Endothelial cell of umbilical vein (primary cell): ENCODE measurements at regions not wholly inside any gene's neighbourhood (a gene's known extent, or its start where the extent isn't known, plus 50 kb on each side); places are given as distances from the start of the nearest gene placed in this dataset.

Source experiments
- BruUV-seq: library from RNA; stranded (reverse); fragments of 400-500 nt; replicated peaks from 2 replicates; lab custom pipeline; 2021; lab: Mats Ljungman, UMichigan
- CTCF ChIA-PET: fragments of 300-600, 350-600 bp; sonication (Branson Sonifier 250); formaldehyde crosslinking; loops from one replicate; lab custom pipeline; 2021; ENCODE audit warnings: antibody characterized with exemption, inconsistent platforms; lab: Charles Lee
- POLR2A ChIA-PET: fragments of 300-600, 350-600 bp; sonication (Branson Sonifier 250); formaldehyde crosslinking; loops from one replicate; lab custom pipeline; 2021; ENCODE audit warnings: antibody characterized with exemption, inconsistent platforms; lab: Charles Lee
- DNase-seq: peaks from one replicate; pipeline ENCODE4 v3.0.0-alpha.2; 2011; ENCODE audit warnings: low read depth, low spot score
- FAIRE-seq: peaks from 2 replicates; lab custom pipeline; 2011; peaks lifted over from hg19 to GRCh38; lab: Jason Lieb, UNC
- H2AFZ ChIP-seq: 2 replicates; pipeline ENCODE4 v1.6.0; 2012; ENCODE audit warnings: low read depth, low read length, control low read depth, inconsistent platforms
- H3K27ac ChIP-seq: 2 replicates; pipeline ENCODE4 v1.5.1; 2011; ENCODE audit warnings: low read depth, mild to moderate bottlenecking, control low read depth, low read length, moderate library complexity; ENCODE audit not compliant: insufficient read depth
- H3K27me3 ChIP-seq, 2 experiments: 2 replicates each; pipeline versions ENCODE4 v1.6.0 to v1.6.1; 2011; ENCODE audit warnings: low read length in 2 of 2, mixed read lengths in 1 of 2; ENCODE audit not compliant: control insufficient read depth in 2 of 2, insufficient read depth in 2 of 2
- H3K36me3 ChIP-seq, 2 experiments: 2 replicates in 1 of 2; 3 replicates in 1 of 2; pipeline ENCODE4 v1.5.1; 2011; ENCODE audit warnings: low read length in 2 of 2, mild to moderate bottlenecking in 1 of 2, moderate library complexity in 1 of 2; ENCODE audit not compliant: control insufficient read depth in 2 of 2, insufficient read depth in 2 of 2; ENCODE audit errors: extremely low read depth in 1 of 2
- H3K4me1 ChIP-seq: 3 replicates; pipeline ENCODE4 v1.5.1; 2011; ENCODE audit warnings: mild to moderate bottlenecking, low read length; ENCODE audit not compliant: control insufficient read depth, insufficient read depth; ENCODE audit errors: extremely low read depth
- H3K4me2 ChIP-seq: 2 replicates; pipeline ENCODE4 v1.6.1; 2011; ENCODE audit warnings: low read length, control low read depth, mixed read lengths; ENCODE audit not compliant: insufficient read depth
- H3K4me3 ChIP-seq, 3 experiments: fragments of 200-600 bp in 1 of 3; sonication (generic), shearing (Covaris generic) in 1 of 3; replicated peaks in 1 of 3; 2 replicates each; pipeline ENCODE4 v1.5.1; 2011 to 2016; ENCODE audit warnings: control low read depth in 3 of 3, low read length in 3 of 3, mild to moderate bottlenecking in 2 of 3, inconsistent platforms in 1 of 3, low read depth in 1 of 3, moderate library complexity in 1 of 3; ENCODE audit not compliant: insufficient read depth in 1 of 3
- H3K79me2 ChIP-seq: 2 replicates; pipeline ENCODE4 v1.6.0; 2012; ENCODE audit warnings: low read length, inconsistent platforms; ENCODE audit not compliant: control insufficient read depth, insufficient read depth
- H3K9ac ChIP-seq: replicated peaks from 2 replicates; pipeline ENCODE3; 2011; ENCODE audit warnings: low read length, control low read depth; ENCODE audit not compliant: insufficient read depth; ENCODE audit errors: extremely low read depth
- H3K9me1 ChIP-seq: replicated peaks from 3 replicates; pipeline ENCODE4 v1.6.0; 2011; ENCODE audit warnings: mild to moderate bottlenecking, low read length; ENCODE audit not compliant: control insufficient read depth, insufficient read depth; ENCODE audit errors: extremely low read depth
- H3K9me3 ChIP-seq: replicated peaks from 2 replicates; pipeline ENCODE4 v1.5.1; 2012; ENCODE audit warnings: low read length, inconsistent platforms; ENCODE audit not compliant: control insufficient read depth, insufficient read depth
- H4K20me1 ChIP-seq: replicated peaks from 2 replicates; pipeline ENCODE3; 2011; ENCODE audit warnings: mild to moderate bottlenecking, low read length; ENCODE audit not compliant: control insufficient read depth, insufficient read depth; ENCODE audit errors: extremely low read depth
- EZH2 ChIP-seq: IDR thresholded peaks from 2 replicates; pipeline ENCODE4 v1.6.1; 2012; ENCODE audit warnings: borderline replicate concordance, low read depth, mild to moderate bottlenecking, moderate library complexity, low read length, inconsistent platforms; ENCODE audit not compliant: severe bottlenecking
- FOS ChIP-seq: IDR thresholded peaks from 2 replicates; pipeline ENCODE4 v1.6.1; 2011; ENCODE audit warnings: mild to moderate bottlenecking, low read length, moderate library complexity, borderline replicate concordance; ENCODE audit not compliant: insufficient read depth
- GATA2 ChIP-seq: IDR thresholded peaks from 2 replicates; pipeline ENCODE4 v1.7.0; 2011; ENCODE audit warnings: low read depth, mild to moderate bottlenecking, moderate library complexity, mixed read lengths, low read length; ENCODE audit not compliant: insufficient read length, insufficient read depth
- JUN ChIP-seq: IDR thresholded peaks from 2 replicates; pipeline ENCODE4 v1.6.1; 2011; ENCODE audit warnings: borderline replicate concordance, low read depth; ENCODE audit not compliant: insufficient read length, insufficient read depth
- MYC ChIP-seq: IDR thresholded peaks from one replicate; pipeline ENCODE4 v1.6.1; 2011; ENCODE audit warnings: mild to moderate bottlenecking, low read depth, low read length
- POLR2A ChIP-seq: IDR thresholded peaks from 2 replicates; pipeline ENCODE4 v1.6.1; 2012; ENCODE audit warnings: low read depth, mild to moderate bottlenecking, control low read depth, low read length
- POLR2AphosphoS5 ChIP-seq: IDR thresholded peaks from 2 replicates; pipeline ENCODE4 v1.6.1; 2012; ENCODE audit warnings: low read depth, mild to moderate bottlenecking, control low read depth, low read length, moderate library complexity; ENCODE audit not compliant: insufficient read depth
- dilution Hi-C: fragments of 300-500 bp; cut with MboI; formaldehyde crosslinking; loops from one replicate; pipeline ENCODE4 v1.15.0; 2019; ENCODE audit warnings: low sequenced_read_pairs; ENCODE audit not compliant: extremely low pct_ligation_motif_present
- intact Hi-C: fragments of 100-400 bp; cut with micrococcal nuclease; formaldehyde crosslinking; loops from one replicate; pipeline ENCODE4 v1.10.0; 2022
- TF ChIP-seq, protein P1 (sequence below): IDR thresholded peaks from 2 replicates; pipeline ENCODE4 v1.6.1; 2011; ENCODE audit not compliant: insufficient read depth, insufficient read length
- TF ChIP-seq, protein P2 (sequence below), 2 donors: IDR thresholded peaks; 1 replicate in 1 of 2; 2 replicates in 1 of 2; pipeline ENCODE4 v1.5.1; 2011; ENCODE audit warnings: low read length in 2 of 2, mild to moderate bottlenecking in 2 of 2, moderate library complexity in 2 of 2, control low read depth in 1 of 2, inconsistent platforms in 1 of 2, low read depth in 1 of 2; ENCODE audit not compliant: insufficient read depth in 1 of 2; ENCODE audit errors: extremely low read depth in 1 of 2

DNA sequence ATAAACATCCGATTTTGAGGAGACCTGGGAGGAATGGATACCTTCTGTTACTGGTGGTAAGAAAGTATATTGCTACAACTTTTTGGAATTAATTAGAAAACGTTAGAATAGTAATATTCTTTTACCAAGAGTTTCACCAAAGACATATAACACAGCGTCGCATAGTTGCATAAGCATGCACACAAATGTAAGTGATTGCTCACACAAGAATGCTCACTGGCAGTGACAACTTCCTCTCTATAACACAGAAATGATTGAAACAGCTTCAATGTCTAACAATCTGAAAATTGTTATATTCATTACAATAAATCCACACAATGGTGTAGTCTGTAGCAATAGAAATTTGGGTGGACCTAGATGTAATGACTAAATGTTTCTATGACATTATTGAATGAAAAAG, 998.6 kb downstream of the TTLL7 start:
- Histone ChIP-seq H3K9ac (no peak overlapping the region), H3K27ac (no peak overlapping the region), H3K27me3 (no peaks in the 10 kb centered on the region), H4K20me1 (no peaks in the 10 kb centered on the region), H3K9me1 (no peaks in the 10 kb centered on the region), H3K4me2 (no peak overlapping the region), H3K9me3 (no peaks in the 10 kb centered on the region), H3K79me2 (no peaks in the 10 kb centered on the region), H2AFZ (no peak overlapping the region), H3K4me3 (no peak overlapping the region), H3K4me1 (no peaks in the 10 kb centered on the region), H3K36me3 (no peaks in the 10 kb centered on the region)
- dilution Hi-C loops: no loop called here
- ChIA-PET POLR2A (no interaction called here), CTCF (no interaction called here)
- BruUV-seq: no TSS peak
- DNase-seq (no peak), FAIRE-seq (no peak)
- TF ChIP-seq MYC (no peak), FOS (no peak), EZH2 (no peak), POLR2AphosphoS5 (no peak), JUN (no peak), POLR2A (no peak), GATA2 (no peak)
- TF ChIP-seq, protein P1, sequence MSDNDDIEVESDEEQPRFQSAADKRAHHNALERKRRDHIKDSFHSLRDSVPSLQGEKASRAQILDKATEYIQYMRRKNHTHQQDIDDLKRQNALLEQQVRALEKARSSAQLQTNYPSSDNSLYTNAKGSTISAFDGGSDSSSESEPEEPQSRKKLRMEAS: no peak
- TF ChIP-seq, protein P2, sequence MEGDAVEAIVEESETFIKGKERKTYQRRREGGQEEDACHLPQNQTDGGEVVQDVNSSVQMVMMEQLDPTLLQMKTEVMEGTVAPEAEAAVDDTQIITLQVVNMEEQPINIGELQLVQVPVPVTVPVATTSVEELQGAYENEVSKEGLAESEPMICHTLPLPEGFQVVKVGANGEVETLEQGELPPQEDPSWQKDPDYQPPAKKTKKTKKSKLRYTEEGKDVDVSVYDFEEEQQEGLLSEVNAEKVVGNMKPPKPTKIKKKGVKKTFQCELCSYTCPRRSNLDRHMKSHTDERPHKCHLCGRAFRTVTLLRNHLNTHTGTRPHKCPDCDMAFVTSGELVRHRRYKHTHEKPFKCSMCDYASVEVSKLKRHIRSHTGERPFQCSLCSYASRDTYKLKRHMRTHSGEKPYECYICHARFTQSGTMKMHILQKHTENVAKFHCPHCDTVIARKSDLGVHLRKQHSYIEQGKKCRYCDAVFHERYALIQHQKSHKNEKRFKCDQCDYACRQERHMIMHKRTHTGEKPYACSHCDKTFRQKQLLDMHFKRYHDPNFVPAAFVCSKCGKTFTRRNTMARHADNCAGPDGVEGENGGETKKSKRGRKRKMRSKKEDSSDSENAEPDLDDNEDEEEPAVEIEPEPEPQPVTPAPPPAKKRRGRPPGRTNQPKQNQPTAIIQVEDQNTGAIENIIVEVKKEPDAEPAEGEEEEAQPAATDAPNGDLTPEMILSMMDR (IDR thresholded peaks at IDR 0.05; ENCODE audit: extremely low read depth in 1 of 2, insufficient read depth in 1 of 2, low read depth in 1 of 2, low read length in 2 of 2): no peak
- intact Hi-C loops: no loop called here
